Lower lobe of right lung (tissue), 2 donors: ENCODE measurements at regions not wholly inside any gene's neighbourhood (a gene's known extent, or its start where the extent isn't known, plus 50 kb on each side); places are given as distances from the start of the nearest gene placed in this dataset.
"Not testable (repeated sequence)": the region's sequence is repeated elsewhere in the genome, so short reads cannot be mapped to it uniquely, and the experiment has no call there.

Source experiments
- ATAC-seq, 2 donors: fragments of 200-7000 bp; cut with Tn5 transposase; one replicate each; pipeline ENCODE4 v1.9.1; 2020 to 2022; ENCODE audit warnings: mild to moderate bottlenecking in 2 of 2, moderate library complexity in 2 of 2
- DNase-seq: peaks from one replicate; pipeline ENCODE4 v3.0.0-alpha.2; 2020
- H3K27ac ChIP-seq: fragments of 200-600 bp; one replicate; pipeline ENCODE4 v1.8.0; 2022
- H3K27me3 ChIP-seq: fragments of 200-600 bp; one replicate; pipeline ENCODE4 v1.8.0; 2022; ENCODE audit warnings: low read depth
- H3K36me3 ChIP-seq: fragments of 200-600 bp; one replicate; pipeline ENCODE4 v1.8.0; 2022; ENCODE audit warnings: mild to moderate bottlenecking
- H3K4me1 ChIP-seq: fragments of 200-600 bp; one replicate; pipeline ENCODE4 v1.8.0; 2022
- H3K4me3 ChIP-seq: fragments of 200-600 bp; one replicate; pipeline ENCODE4 v1.8.0; 2022; ENCODE audit warnings: mild to moderate bottlenecking
- H3K9me3 ChIP-seq: fragments of 200-600 bp; one replicate; pipeline ENCODE4 v1.8.0; 2022
- intact Hi-C: fragments of 100-400 bp; cut with DNase I; formaldehyde crosslinking; loops from one replicate; pipeline ENCODE4 v1.11.0; 2022
- TF ChIP-seq, protein P1 (sequence below): fragments of 200-600 bp; IDR thresholded peaks from one replicate; pipeline ENCODE4 v1.8.0; 2022; ENCODE audit warnings: antibody characterized with exemption, mild to moderate bottlenecking
- donor health status: DM: no; HTN: yes; CAD: no; lungs with severe emphysema.

DNA sequence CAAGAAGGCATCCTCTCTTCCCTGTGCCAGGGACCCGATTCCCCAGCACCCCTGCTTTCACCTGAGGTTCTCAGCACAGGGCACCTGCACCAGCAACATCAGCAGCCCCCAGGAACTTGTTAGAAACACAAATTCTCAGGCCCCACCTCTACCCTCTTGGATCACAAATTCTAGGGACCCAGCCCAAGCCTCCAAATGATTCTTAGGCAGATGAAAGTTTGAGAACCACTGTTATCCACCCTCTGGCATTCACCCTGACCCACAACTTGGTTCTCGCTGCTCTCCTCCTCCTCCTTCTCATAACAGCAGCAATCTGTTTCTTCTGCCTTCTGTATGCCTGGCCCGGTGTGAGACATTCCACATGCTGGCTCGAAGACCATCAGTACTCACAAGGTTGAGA, 60.3 kb upstream of the HIVEP3 start:
- TF ChIP-seq, protein P1, sequence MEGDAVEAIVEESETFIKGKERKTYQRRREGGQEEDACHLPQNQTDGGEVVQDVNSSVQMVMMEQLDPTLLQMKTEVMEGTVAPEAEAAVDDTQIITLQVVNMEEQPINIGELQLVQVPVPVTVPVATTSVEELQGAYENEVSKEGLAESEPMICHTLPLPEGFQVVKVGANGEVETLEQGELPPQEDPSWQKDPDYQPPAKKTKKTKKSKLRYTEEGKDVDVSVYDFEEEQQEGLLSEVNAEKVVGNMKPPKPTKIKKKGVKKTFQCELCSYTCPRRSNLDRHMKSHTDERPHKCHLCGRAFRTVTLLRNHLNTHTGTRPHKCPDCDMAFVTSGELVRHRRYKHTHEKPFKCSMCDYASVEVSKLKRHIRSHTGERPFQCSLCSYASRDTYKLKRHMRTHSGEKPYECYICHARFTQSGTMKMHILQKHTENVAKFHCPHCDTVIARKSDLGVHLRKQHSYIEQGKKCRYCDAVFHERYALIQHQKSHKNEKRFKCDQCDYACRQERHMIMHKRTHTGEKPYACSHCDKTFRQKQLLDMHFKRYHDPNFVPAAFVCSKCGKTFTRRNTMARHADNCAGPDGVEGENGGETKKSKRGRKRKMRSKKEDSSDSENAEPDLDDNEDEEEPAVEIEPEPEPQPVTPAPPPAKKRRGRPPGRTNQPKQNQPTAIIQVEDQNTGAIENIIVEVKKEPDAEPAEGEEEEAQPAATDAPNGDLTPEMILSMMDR = no peak
- Histone ChIP-seq H3K9me3 (no peaks in the 10 kb centered on the region), H3K27ac (no peak overlapping the region), H3K27me3 (no peaks in the 10 kb centered on the region), H3K36me3 (no peaks in the 10 kb centered on the region), H3K4me3 (no peak overlapping the region), H3K4me1 (no peaks in the 10 kb centered on the region)
- no peak for DNase-seq
- intact Hi-C loops = no loop called here
- ATAC-seq = no peak

DNA sequence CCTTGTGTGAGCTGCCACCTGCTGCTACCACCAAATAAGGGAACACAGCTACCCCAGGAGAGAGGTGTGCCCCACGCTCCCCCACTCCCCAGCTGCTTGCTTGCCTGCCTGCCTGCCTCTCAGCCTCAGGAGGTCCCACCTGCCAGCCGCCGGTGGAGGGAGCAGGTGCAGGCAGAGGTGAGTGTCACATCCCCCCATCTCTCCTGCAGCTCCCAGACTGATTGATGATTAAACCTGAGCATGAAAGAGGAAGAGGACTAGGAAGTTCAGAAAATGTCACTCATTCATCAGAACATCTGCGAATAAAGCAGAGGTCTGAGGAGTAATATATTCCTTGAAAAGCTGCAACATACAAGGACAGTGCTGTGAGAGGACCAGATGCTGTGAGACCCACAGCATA, 58.6 kb upstream of the HIVEP3 start:
- DNase-seq (no peak), ATAC-seq (no peak)
- H3K27me3 ChIP-seq = no peaks in the 10 kb centered on the region
- intact Hi-C loops = no loop called here
- TF ChIP-seq, protein P1 = no peak
- no peaks in the 10 kb centered on the region for H3K36me3 ChIP-seq
- H3K27ac ChIP-seq = no peak overlapping the region
- H3K4me1 ChIP-seq = no peaks in the 10 kb centered on the region
- H3K9me3 ChIP-seq = no peaks in the 10 kb centered on the region
- H3K4me3 ChIP-seq = no peak overlapping the region

DNA sequence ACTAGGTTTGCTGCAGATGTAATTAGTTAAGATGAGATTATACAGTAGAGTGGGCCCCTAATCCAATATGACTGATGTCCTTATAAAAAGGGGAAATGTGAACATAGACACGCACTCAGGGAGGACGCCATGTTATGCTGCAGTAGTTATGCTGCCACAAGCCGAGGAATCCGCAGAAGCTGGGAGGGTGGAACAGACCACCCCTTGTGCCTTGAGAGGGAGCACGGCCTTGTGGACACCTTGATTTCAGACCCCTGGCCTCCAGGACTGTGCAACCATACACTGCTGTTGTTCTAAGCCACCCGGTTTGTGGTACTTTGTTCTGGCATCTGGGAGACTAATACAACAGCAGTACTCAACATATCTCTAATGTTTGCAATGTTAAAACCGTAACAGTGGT, 57.9 kb upstream of the HIVEP3 start:
- intact Hi-C loops = no loop called here
- no peaks in the 10 kb centered on the region for H3K9me3 ChIP-seq
- H3K4me1 ChIP-seq = no peaks in the 10 kb centered on the region
- DNase-seq = no peak
- H3K36me3 ChIP-seq = no peaks in the 10 kb centered on the region
- H3K4me3 ChIP-seq = no peak overlapping the region
- ATAC-seq = no peak
- H3K27ac ChIP-seq = no peak overlapping the region
- TF ChIP-seq, protein P1 = no peak
- no peaks in the 10 kb centered on the region for H3K27me3 ChIP-seq

DNA sequence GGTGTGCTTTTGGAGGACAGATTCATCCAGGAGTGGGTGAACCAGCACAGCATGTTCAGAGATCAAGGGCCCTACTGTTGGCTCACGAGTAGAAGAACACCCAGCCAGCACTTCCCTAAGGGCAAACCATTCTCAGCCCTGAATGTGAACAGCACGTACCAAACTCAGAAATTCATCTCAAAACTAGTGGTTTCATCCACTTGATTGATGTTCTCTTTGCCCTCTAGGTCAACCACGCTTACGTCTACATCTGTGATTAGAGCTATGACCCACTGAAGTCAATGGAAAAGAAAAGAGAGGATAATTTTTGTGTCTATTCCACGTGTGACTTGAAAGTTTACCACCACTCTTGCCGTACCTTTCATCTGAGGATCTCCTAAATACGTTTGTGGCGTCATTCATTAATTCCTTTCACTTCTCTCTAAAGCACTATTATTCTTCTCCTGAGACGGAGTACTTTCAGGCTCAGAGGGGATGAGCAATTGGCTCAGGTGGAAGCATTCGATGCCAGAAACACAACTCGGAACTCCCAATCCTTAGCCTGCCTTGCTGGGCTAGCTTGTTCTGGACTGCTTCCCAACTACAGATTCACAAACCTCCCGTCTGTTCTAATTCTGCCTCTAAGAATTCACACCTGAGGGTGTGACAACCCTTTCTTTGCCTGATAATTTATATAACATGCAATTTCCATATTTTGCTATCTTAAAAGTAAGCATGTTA, 57.3 kb upstream of the HIVEP3 start:
- TF ChIP-seq, protein P1 = no peak
- Histone ChIP-seq H3K4me3 (no peak overlapping the region), H3K27ac (no peak overlapping the region), H3K36me3 (no peaks in the 10 kb centered on the region), H3K9me3 (no peaks in the 10 kb centered on the region), H3K4me1 (no peaks in the 10 kb centered on the region), H3K27me3 (no peaks in the 10 kb centered on the region)
- no peak for DNase-seq
- intact Hi-C loops = no loop called here
- ATAC-seq = no peak

DNA sequence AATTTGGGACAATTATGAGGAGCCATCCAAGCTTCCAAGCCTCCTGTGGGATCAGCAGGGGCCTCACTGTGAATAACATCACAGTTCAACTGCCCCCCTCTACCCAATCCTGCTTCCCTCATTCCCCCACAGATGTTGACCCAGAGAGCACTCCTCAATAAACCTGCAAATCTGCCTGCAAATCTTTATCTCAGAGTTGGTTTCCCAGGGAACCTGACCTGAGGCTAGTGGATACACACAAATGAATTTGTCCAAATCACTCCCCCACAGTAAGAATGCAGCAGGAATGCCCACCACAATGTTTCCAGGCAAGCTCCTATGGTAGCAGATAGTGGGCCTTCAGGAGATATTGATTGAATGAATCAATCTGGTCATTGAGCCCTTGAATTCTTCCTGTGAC, 56.4 kb upstream of the HIVEP3 start:
- intact Hi-C loops = no loop called here
- H3K4me3 ChIP-seq = no peak overlapping the region
- TF ChIP-seq, protein P1 = no peak

DNA sequence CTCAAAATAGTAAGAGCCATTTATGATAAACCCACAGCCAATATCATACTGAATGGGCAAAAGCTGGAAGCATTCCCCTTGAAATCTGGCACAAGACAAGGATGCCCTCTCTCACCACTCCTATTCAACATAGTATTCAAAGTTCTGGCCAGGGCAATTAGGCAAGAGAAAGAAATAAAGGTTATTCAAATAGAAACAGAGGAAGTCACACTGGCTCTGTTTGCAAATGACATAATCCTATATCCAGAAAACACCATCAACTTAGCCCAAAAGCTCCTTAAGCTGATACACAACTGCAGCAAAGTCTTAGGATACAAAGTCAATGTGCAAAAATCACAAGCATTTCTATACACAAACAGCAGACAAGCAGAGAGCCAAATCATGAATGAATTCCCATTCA, 49.8 kb upstream of the HIVEP3 start:
- DNase-seq, H3K4me3 ChIP-seq, intact Hi-C loops: not testable (repeated sequence)

More for the DNA sequence above, 56.4 kb upstream of the HIVEP3 start:
- ATAC-seq (no peak), DNase-seq (no peak)
- H3K4me1 ChIP-seq = no peaks in the 10 kb centered on the region
- H3K27me3 ChIP-seq = no peaks in the 10 kb centered on the region
- H3K9me3 ChIP-seq = no peaks in the 10 kb centered on the region
- H3K36me3 ChIP-seq = no peaks in the 10 kb centered on the region
- no peak overlapping the region for H3K27ac ChIP-seq

More for the DNA sequence above, 49.8 kb upstream of the HIVEP3 start:
- not testable (repeated sequence) for H3K36me3 ChIP-seq, ATAC-seq, H3K9me3 ChIP-seq, H3K27me3 ChIP-seq, H3K4me1 ChIP-seq, H3K27ac ChIP-seq
